OCI-LY7 (cell line): ENCODE measurements at regions not wholly inside any gene's neighbourhood (a gene's known extent, or its start where the extent isn't known, plus 50 kb on each side); places are given as distances from the start of the nearest gene placed in this dataset.

Experiments used
- CTCF ChIP-seq: fragments of 200-600 bp; sonication (generic); conservative IDR thresholded peaks from 2 replicates; pipeline ENCODE4 v1.5.1; 2014; ENCODE audit warnings: mild to moderate bottlenecking, antibody characterized with exemption, low read length, moderate library complexity, mixed read lengths
- EZH2phosphoT487 ChIP-seq: fragments of 200-600 bp; sonication (generic); IDR thresholded peaks from 2 replicates; pipeline ENCODE4 v1.6.1; 2018; ENCODE audit warnings: low read depth, borderline replicate concordance, mild to moderate bottlenecking, mixed run types, antibody characterized with exemption, low read length, moderate library complexity, mixed read lengths

GRCh38 chrX:45851434-45851991 lies 650.8 kb upstream of the DIPK2B start:
- TF ChIP-seq CTCF: no peak
- no peak for TF ChIP-seq EZH2phosphoT487
